Fibroblast of skin of left quadriceps (primary cell): ENCODE measurements at regions not wholly inside any gene's neighbourhood (a gene's known extent, or its start where the extent isn't known, plus 50 kb on each side); places are given as distances from the start of the nearest gene placed in this dataset.

Experiments
- DNase-seq, 2 experiments: peaks; one replicate each; pipeline ENCODE4 v3.0.0-alpha.2; 2013; ENCODE audit warnings: low read depth in 2 of 2

DNA sequence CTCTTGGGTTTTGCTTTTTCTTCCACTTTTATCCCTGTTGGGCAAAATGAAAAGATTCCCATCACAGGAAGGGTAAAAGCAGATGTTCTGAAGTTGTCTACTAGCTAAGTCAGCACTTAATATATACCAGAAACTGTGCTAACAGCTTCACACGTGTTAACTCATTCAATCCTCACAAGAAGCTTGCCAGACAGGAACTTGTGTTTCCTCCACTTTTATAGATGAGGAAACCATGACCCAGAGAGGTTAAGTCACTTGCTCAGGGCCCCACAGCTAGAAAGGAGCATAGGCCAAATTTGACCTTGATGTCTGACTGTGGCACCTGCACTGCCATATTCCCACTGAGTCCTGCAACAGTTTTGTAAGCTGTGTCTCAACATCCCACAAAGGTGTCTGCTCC is 76.8 kb upstream of the EPC2 start:
- DNase-seq: no peak

DNA sequence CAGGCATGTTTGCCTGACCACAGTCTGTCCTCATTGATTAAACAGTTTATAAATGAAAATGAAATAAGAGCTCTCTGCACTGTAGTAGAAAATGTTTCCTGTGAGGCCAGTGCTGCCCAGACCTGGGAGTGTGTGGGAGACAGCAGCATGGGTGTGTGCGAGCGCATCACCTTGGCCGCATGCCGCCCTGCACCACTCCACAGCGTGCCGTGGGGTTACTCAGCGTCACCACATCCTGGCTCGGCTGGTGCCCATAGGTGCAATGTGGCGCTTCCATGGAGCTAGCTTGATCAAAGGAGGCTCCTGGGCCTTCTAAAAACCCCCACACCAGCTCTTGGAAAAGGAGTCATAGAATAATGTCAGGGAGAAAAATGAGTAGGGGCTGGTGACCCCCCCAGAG is 76.0 kb upstream of the EPC2 start:
- DNase-seq: no peak

DNA sequence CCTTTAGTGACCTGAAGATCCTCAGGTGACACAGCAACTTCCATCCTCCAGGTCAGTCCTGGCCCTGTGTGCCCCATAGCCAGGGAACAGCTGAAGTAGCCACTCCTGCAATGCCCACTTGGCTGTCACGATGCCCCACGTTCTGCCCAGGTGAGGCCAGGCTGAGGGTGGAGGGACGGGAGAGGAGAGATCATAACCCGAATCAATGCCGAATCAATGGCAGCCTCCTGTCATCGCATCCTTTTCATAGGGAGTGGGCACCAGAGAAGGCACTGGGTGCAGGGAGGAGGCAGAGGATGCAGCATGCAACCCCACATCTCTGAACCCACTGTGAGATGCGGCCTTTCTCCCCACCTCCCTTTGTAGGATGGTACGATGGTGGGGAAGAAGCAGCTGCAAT is 75.3 kb upstream of the EPC2 start:
- DNase-seq: no peak

DNA sequence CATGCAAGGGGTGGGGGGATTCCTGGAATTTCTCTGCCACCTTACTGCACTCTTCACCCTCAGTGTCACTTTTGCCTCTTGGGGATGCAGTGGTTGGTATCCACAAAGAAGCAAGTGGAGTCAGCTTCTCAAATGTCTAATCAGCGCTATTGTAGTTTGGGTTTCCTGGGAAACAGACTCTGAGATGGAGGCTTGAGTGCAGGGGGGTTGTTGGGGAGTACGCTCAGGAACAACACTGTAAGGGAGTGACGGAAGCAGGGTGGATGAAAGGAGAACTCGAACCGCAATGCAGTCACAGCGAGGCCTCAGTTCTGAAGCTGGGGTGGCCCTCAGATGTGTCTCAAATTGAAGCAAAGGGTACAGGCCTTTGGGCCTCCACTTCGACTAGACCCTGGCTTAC is 73.6 kb upstream of the EPC2 start:
- no peak for DNase-seq

DNA sequence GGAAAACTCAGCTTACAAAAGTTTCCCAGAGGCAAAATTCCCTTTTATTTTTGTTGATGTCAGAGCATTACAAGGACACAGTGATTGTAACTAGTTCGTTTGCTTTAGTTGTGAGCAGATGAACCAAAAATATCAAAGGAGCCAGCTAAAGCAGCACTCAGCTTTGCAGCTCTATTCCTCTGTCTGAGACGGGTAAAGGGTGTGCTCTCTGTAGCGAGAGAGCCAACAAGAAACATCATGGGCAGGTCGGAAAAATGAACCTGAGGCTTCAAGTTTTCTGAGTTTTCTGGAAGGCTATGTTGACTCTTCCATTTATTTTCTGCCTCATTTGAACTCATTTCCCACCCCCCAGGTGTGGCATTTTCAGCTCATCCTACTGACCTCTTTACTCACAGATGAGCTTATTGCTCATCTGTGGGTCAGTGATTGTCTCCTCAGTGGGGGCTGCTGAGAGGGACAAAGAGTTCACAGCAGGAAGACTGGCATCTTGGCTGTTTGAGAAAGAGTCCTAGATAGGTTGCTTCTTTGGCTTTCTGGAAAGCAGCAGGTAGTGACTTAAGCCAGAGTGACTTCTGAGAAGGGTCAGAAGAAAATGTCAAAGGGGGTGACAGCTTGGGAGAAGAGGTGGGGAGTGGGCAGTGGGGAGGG is 66.6 kb upstream of the EPC2 start:
- no peak for DNase-seq

DNA sequence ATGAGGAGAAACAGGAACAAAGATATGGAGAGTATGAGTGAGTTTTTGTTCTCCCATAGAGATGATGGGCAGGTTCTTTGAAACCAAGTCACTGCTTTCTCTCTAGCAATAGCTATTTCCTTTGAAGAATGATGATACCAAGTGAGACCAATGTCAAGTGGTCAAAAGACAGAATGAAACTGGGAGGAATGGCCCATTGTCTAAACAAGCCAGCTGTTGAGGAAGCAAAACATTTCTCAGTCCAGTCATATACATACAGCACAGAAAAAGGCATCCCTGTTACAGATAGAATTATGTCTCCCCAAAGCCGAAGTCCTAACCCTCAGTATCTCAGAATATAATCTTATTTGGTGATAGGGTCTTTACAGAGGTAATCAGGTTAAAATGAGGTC is 66.1 kb upstream of the EPC2 start:
- no peak for DNase-seq

DNA sequence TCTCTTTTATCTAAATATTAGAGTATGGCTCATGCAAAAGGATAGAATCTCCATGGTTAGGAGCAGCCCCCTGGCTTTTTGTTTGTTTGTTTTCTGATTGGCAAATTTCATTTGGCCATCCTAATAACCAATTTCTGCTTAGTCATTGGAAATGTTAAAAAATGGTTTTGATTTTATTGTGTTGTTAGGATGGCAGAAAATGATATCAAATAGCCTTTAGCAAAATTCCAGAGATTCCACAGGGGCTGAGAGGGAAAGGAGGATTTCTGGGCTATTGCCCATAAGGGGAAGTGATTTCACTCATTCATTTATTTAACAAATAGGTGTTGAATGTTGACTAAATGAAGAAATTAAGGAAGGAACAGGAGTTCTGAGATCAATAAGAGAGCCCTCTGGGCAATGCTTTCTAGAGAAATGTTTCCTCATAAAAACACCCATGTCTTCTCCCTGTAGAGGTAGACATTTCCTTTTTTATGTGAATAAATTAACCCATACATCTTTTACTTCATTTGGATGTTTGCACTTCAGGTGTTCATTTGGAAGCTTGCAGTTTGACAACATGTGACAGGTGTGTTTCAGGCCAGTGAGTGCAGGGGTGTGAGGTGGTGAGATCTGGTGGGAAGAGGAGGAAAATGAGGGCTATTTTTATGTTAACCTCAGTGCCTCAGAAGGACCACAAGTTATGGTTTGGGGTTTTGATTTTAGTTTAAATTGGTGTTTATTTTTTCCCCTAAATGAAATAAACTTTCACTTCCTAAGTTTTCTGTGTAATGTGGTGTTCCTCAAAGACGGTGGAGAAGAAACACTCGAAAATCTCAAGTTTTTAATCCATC is 61.7 kb upstream of the EPC2 start:
- DNase-seq: peak; percentile 7 to 10

DNA sequence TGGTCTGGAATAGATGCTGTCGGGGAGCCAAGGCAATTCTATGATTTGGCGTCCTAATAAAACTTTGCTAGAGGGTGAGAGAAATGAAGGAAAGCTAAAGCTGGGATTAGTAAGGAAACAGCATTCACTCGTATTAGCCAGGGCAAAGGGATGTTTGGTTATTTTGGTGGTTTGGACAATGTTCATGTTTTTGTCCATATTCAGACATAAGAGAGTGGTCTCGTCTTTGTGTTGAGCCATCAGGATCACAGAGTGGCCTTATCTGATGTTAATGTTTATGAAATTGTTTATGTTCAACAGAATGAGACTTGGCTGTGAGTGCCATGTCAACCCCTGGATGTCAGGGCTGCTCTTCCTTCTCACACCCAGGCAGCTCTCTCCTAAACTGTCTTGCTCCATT is 58.9 kb upstream of the EPC2 start:
- no peak for DNase-seq

DNA sequence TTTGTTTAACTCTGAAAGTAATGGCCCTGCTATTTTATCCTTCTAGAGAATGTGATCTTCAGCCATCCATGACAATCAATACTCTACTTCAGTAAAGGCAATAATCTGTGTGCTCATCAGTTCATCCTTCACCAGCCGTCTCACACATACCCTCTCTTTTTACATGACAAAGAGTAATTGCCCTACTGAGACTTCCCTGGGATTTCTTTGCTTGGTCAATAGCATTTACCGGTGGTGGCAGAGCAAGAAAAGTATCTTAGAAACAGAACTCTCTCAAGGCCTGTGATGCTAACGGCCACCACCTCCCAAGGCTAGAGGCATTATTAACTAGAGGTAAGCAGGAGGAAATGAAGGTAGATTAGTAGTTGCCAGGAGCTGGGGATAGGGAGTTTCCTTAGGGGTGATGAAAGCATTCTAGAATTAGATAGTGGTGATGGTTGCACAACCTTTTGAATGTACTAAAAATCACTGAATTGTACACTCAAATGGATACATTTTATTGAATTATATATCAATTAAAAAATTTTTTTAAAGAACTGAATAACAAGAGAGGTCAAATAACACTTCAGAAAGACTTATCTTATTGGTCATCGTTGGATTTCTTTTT is 57.9 kb upstream of the EPC2 start:
- no peak for DNase-seq

DNA sequence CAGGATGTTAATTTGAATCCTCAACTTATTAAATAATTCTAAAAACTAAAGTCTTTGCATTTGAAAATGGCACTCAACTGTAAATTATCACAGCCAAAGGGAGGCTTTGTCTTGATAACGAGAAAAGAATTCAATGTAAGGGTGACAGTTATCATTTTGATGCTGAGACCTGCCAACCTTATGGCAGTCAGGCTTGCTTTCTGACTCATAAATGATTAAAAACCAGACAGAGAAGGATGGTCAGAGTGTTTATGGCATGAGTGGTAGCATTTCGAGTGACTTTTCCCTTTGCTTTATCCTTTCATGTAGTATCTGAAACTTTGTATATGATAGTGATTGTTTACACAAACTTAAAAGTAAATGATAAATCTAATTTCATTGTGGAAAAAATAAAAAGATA is 53.9 kb upstream of the EPC2 start:
- no peak for DNase-seq

DNA sequence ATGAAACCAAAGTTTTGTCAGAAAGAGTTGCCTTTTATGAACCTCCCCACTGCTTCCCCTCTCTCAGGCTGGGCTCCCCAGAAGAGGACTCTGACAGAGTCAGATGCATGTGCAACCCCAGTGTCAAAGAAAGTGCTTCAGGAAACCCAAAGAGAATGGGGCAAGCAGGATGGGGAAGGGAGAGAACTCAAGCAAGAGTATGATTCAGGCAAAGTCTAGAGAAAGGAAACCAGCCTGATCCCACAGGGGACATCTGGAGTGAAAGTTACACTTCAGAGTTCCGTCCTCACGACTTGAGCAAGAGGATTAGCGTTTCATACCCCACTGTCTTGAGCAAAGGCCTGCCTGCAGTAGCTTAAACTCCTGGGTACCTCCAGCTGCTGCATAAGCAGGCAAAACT is 51.8 kb upstream of the EPC2 start:
- no peak for DNase-seq

DNA sequence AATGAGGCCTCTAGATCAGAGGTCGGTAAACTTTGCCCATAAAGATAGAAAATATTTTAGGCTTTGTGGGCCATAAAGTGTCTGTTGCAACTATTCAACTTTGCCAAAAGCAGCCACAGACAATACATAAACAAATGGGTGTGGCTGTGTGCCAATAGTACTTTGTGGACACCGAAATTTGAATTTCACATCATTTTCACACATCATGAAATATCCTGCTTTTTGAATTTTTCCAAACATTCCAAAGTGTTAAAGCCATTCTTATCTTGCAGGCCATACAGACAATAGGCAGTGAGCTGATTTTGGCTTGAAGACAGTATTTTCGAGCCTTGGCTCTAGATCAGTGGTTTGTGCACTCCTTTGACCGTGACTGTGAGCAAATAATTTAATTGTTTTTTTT is 51.1 kb upstream of the EPC2 start:
- no peak for DNase-seq

DNA sequence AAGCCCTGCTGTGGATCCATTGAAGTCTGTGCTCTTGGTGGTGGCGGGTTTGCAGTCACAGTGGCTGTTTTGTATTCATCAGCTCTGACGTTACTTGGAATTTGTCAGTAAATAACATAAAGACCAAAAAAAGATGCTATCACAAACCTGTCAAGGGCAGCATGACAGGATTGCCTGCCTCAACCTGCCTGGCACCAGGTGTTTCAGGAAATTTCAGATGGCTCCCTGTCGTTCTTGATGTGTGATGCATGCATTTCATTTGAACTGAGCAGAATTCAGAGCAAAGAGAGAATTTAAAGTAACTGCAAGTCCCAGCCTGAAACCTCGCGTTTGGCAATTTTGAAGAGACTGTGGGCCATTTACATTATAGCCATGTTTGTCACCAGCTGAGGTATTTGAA is 50.3 kb upstream of the EPC2 start:
- DNase-seq: no peak
